PFSK-1 (cell line): ENCODE measurements at regions not wholly inside any gene's neighbourhood (a gene's known extent, or its start where the extent isn't known, plus 50 kb on each side); places are given as distances from the start of the nearest gene placed in this dataset.

Experiments
- FOXP2 ChIP-seq: optimal IDR thresholded peaks from 2 replicates; pipeline ENCODE3; 2011; ENCODE audit warnings: borderline replicate concordance, control low read depth, inconsistent platforms; ENCODE audit not compliant: insufficient read depth; ENCODE audit errors: extremely low read length, extremely low read depth
- POLR2AphosphoS5 ChIP-seq: IDR thresholded peaks from 2 replicates; pipeline ENCODE4 v1.6.1; 2012; ENCODE audit warnings: low read depth, mild to moderate bottlenecking, control low read depth, low read length, moderate library complexity
- SIN3A ChIP-seq: IDR thresholded peaks from 2 replicates; pipeline ENCODE4 v1.6.1; 2012; ENCODE audit warnings: mild to moderate bottlenecking, low read length, moderate library complexity, borderline replicate concordance; ENCODE audit not compliant: insufficient read depth
- TAF1 ChIP-seq: IDR thresholded peaks from 2 replicates; pipeline ENCODE4 v1.6.1; 2012; ENCODE audit warnings: low read length, control low read depth, borderline replicate concordance; ENCODE audit not compliant: insufficient read depth
- TF ChIP-seq, protein P1 (sequence below), 2 experiments: IDR thresholded peaks; 2 replicates each; pipeline versions ENCODE4 v1.6.1 to v1.8.0; 2011 to 2012; ENCODE audit warnings: low read depth in 2 of 2, low read length in 2 of 2, control low read depth in 1 of 2, inconsistent platforms in 1 of 2, mild to moderate bottlenecking in 1 of 2, moderate library complexity in 1 of 2; ENCODE audit not compliant: insufficient read depth in 1 of 2

DNA sequence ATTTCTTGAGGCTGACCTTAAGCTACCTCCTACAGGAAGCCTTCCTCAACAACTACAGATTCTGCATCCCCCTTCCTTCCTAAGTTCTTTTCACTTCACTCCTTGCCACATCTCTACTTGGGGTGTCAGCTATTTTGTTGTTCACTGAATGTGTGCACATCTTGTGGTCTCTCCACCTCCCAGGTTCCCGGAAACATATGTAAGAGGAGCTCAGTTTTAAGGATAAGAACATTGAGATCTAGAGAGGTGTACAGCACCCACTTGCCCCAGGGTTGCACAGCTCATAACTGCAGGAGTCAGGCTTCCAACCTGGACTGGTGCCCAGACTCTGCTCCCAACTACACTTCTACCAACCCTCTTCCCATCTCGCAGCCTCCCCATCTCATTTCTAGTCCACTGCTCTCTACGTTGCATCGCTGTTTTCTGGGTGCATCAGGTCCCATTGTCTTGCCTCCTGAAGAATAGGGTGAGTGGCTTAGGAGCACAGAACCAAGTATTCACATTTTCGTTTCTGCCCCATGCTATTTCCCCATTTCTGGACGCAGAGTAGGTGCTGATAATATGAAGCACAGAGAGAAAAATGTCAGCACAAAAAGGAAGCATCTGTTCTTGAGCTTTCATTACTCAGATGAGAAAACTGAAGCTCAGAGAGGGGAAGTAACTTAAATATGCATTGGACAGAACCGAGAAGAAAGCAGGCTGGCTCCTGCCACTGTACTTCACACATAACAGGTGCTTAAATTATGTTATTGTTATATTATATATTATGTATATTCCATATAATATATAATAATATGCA, 292.0 kb upstream of the CCL2 start:
- TF ChIP-seq POLR2AphosphoS5: no peak
- TF ChIP-seq, protein P1, sequence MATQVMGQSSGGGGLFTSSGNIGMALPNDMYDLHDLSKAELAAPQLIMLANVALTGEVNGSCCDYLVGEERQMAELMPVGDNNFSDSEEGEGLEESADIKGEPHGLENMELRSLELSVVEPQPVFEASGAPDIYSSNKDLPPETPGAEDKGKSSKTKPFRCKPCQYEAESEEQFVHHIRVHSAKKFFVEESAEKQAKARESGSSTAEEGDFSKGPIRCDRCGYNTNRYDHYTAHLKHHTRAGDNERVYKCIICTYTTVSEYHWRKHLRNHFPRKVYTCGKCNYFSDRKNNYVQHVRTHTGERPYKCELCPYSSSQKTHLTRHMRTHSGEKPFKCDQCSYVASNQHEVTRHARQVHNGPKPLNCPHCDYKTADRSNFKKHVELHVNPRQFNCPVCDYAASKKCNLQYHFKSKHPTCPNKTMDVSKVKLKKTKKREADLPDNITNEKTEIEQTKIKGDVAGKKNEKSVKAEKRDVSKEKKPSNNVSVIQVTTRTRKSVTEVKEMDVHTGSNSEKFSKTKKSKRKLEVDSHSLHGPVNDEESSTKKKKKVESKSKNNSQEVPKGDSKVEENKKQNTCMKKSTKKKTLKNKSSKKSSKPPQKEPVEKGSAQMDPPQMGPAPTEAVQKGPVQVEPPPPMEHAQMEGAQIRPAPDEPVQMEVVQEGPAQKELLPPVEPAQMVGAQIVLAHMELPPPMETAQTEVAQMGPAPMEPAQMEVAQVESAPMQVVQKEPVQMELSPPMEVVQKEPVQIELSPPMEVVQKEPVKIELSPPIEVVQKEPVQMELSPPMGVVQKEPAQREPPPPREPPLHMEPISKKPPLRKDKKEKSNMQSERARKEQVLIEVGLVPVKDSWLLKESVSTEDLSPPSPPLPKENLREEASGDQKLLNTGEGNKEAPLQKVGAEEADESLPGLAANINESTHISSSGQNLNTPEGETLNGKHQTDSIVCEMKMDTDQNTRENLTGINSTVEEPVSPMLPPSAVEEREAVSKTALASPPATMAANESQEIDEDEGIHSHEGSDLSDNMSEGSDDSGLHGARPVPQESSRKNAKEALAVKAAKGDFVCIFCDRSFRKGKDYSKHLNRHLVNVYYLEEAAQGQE (IDR thresholded peaks at IDR 0.05; ENCODE audit: insufficient read depth in 1 of 2, low read depth in 2 of 2, low read length in 2 of 2): no peak
- TF ChIP-seq SIN3A: no peak
- no peak for TF ChIP-seq FOXP2
- no peak for TF ChIP-seq TAF1

DNA sequence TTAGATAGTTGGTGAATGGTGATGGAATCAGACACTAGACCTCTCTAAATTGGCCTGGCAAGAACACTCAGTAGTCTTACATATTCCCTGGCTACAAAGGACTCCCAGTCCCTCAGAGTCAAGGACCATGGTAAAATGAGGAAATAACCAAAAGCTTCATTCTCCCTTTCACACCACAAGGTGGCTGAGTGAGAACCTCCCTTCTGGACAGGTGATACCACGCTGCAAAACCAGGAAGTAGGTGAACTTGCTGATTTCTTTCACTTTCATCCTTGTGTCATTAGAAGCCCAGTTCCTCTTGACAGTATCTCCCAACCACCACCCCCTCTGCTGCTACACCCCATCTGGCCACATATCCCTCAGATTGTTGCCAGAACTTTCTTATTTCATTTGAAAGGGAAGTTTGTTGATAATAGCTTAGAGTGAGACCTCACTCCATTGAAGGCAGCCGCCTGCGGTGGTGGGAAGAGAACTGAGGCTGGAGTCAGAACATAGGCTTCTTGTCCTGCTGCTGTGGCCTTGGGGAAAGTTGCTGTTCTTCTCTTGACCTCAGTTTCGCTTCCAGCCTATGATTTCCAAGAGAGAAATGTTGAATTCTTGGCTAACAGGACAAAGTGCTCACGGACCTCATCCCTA, 290.6 kb upstream of the CCL2 start:
- TF ChIP-seq FOXP2 (no peak), SIN3A (no peak), TAF1 (no peak), POLR2AphosphoS5 (no peak)
- TF ChIP-seq, protein P1 (IDR thresholded peaks at IDR 0.05; ENCODE audit: insufficient read depth in 1 of 2, low read depth in 2 of 2, low read length in 2 of 2): no peak

DNA sequence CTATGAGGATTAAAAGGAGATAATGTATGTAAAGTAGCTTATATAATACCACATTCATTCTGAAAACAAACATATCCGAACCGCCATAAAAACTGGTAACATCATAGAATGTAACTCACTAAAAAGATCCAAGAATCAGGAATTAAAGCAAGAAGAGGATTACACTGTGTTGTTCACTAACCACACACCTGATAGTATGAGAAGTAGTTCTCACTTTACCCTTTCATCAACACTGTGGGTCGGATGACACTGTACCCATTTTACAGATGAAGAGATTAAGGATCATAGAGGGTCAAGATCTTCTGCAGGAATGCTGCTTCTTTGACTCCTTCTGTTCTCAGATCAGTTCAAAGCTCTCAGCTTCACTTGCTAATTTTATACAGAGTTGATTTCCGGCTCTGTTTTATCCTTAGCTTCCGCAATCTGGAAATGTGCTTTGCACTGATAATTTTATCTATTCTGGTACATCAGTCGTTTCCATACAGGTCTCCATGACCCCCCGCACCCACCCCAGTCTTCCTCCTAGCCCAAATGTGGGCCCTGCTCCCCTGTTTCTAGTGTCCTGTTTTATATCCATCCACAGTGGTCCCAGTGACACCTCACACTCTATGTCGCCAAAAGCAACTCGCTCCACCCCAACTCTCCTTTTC, 288.6 kb upstream of the CCL2 start:
- TF ChIP-seq TAF1 (no peak), POLR2AphosphoS5 (no peak), SIN3A (no peak), FOXP2 (no peak)
- TF ChIP-seq, protein P1 (IDR thresholded peaks at IDR 0.05; ENCODE audit: insufficient read depth in 1 of 2, low read depth in 2 of 2, low read length in 2 of 2): no peak

DNA sequence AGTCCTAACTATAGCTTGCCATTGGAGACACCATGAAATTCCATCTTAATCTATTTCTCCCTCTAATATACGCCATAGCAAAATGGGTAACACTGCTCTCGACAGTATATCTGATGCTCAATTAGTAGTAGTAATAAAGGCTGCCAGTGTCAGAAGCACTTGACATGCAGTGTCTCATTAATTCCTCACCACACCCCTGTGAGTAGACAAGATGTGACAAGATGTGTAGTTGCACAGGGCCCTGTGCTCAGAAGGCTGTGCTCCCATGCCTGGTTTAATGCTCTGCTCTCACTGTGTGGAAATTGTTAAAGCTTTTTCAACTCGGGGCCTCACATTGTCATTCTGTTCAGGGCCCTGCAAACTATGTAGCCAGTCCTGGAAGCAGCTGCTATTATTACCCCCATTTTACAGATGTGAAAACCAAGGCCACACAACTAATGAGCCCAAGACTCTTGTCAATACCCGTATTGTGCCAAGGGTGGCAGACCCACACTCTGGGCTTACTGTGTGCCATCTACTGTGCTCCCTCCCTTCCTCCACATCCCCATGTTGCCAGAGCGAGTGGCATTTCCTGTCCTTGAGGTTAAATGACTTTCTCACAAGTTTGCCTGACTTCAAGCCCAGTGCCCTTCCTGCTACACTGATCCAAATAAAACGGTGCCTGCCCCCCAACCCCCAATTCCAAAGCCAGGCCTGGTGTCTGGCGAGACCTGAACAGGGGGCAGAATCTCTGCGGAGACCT, 287.3 kb upstream of the CCL2 start:
- TF ChIP-seq POLR2AphosphoS5 (no peak), SIN3A (no peak), FOXP2 (no peak), TAF1 (no peak)
- TF ChIP-seq, protein P1 (IDR thresholded peaks at IDR 0.05; ENCODE audit: insufficient read depth in 1 of 2, low read depth in 2 of 2, low read length in 2 of 2): no peak
